ENCODE measurements at regions not wholly inside any gene's neighbourhood (a gene's known extent, or its start where the extent isn't known, plus 50 kb on each side); places are given as distances from the start of the nearest gene placed in this dataset.
"Not testable (repeated sequence)": the region's sequence is repeated elsewhere in the genome, so short reads cannot be mapped to it uniquely, and the experiment has no call there.

GRCh38 chr1:219560856-219561255 lies 52.0 kb downstream of the ZC3H11B start:
- DNase-seq = no peak

- DNase-seq = no peak
These were observed 53.0 kb downstream of the ZC3H11B start for GRCh38 chr1:219559899-219560298.

- no peak for DNase-seq
These were observed 57.1 kb downstream of the ZC3H11B start for GRCh38 chr1:219555806-219556205.

DNA sequence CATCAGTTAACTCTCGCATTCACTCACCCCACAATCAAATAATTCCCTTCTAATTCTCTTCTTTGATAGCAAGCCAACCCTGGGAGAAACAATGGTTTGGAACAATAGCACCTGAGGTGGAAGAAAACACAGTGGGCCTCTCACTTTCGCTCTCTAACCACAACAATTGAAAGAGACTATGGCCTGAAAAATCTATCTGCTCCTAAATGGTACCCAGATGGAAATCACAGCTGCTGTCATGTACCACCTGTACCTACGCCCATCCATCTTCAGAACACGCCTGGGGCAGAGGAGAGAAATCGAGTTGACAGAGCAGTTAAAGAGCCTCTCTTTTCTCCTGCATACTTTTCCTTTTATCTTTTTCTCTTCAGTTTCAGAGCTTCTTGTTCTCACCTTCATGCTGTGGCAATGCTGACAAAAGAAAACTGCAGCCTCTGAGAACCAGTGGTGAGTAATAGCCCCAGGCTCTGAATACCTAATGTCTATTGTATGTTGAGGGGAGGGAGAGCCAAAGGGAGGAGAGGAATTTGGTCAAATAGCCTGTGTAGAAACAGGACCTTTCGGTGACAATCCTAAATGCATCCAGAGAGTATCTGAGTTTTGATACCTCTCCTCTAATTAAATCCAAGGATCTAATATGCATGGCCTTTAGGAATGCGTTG lies 57.7 kb downstream of the ZC3H11B start:
- DNase-seq = no peak

GRCh38 chr1:219553934-219554502 lies 58.9 kb downstream of the ZC3H11B start:
- no peak for DNase-seq

DNA sequence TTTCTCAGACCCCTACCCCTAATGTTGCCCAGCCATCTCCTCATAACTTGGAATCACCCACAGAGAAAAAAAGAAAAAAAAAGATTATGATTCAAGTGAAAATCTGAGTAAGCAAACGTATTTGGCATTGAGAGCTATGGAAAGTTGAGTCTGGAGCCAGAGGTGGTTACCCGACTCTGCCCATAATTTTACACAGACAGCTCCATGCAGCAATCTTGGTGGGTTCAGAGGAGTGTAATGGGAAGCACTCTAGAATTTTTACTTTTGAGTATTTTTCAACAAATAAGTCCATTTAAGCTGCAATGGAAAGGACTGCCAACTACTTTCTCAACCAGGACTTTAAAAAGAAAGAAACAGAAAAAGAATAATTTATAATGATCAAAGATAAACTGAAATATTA lies 62.7 kb downstream of the ZC3H11B start:
- DNase-seq = no peak

- no peak for DNase-seq
These were observed 63.7 kb downstream of the ZC3H11B start for GRCh38 chr1:219549215-219549614.

GRCh38 chr1:219548386-219548785 lies 64.5 kb downstream of the ZC3H11B start:
- DNase-seq = no peak

DNA sequence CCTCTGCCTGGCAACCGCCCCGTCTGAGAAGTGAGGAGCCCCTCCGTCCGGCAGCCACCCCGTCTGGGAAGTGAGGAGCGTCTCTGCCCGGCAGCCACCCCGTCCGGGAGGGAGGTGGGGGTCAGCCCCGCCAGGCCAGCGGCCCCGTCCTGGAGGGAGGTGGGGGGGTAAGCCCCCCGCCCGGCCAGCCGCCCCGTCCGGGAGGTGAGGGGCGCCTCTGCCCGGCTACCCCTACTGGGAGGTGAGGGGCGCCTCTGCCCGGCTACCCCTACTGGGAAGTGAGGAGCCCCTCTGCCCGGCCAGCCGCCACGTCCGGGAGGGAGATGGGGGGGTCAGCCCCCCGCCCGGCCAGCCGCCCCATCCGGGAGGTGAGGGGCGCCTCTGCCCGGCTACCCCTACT lies 67.1 kb downstream of the ZC3H11B start:
- not testable (repeated sequence) for DNase-seq

DNA sequence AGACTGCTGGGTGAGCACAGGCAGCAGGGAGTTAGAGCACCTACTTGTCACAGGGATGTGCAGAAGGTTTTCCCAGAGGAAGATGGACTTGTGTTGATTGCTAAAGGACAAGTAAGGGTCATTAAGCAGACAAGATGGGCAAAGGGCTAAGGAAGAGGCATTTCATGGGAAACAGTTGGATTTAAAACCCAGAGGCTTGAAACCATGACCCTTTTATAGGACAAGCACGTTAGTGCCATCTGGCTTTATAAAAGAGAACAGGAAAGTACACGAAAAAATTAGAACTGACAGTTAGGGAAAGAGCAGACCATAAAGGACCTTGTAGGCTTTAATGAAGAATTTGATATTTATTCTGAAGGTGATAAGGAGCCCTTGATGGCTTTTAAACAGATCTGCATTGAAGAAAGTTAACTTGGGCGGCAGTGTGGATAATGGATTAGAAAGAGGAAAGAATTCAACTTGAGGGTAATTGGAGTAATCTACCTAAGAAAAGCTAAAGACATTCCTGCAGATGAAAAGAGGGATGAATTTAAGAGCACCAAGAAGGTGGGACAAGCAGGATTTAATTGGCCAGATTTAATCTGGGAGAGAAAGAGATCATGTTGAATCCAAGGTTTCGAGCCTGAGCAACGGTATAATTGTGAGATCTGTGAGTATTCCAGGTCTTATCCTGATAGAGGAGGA lies 68.6 kb downstream of the ZC3H11B start:
- no peak for DNase-seq

- no peak for DNase-seq
These were observed 69.9 kb downstream of the ZC3H11B start for GRCh38 chr1:219542828-219543518.

GRCh38 chr1:219541946-219542345 lies 71.0 kb downstream of the ZC3H11B start:
- DNase-seq = no peak

DNA sequence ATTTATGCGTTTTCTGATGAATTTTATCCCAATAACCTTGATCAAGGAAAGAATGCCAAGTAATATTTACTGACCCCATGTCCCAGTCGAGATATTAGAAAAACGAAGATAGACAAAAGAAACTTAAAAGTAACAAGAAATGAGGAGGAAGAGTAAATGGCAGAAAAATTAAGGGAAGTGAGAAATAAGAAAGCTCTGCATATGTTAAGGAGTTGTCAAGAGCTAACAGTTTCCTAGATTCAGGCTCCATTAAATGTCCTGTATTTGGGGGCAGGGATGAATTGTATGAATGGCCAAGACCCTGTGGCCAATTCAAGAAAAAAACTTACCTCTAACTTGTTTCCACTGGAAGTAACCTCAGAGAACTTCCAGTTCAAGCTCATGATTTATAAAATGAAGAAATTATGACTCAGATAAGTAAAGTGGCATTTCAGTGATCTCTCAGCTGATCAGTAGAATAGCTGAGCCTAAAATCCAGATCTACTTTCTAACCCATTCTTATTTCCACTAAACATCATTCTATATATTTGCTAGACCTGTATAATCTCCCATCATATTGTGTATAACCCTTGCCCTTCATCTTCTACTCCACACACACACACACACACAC lies 73.2 kb downstream of the ZC3H11B start:
- no peak for DNase-seq

DNA sequence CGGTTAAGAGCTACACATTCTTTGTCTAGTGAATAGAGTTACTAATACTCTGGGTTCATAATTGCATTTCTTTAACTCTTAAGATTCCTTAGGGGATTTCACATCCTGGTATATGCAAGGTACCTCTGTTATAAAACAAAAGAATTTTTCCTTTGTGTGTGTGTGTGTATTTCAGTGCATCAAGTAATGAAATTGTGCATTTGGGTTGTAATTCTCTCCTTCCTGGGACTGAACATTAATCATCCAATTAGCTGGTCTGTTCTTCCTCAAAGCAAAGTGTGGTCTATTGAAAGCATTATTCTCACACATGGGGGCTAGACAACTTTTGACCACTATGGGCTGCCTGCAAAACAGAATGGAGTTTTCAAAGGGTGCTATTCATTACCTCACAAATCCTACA lies 74.0 kb downstream of the ZC3H11B start:
- DNase-seq = no peak

DNA sequence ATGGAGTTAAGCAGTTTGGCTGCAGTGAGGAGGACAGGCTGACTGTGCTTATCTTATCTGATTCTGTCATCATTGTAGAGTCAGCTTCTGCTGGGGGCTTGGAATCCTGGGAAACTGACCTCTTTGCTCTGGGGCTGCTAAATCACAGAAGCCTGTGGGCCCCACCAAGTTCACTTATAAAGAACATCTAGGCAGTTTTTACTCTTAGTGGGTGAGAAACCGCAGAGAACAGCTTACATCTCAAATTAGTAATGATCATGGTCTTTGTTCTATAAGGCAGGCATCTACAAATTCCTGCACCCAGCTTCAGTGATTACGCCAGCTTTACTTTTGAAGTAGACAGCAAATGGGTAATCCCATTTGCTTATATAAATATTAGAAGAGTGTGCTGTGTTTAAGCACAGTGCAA lies 75.7 kb downstream of the ZC3H11B start:
- no peak for DNase-seq

GRCh38 chr1:219536038-219536437 lies 76.9 kb downstream of the ZC3H11B start:
- DNase-seq = no peak

DNA sequence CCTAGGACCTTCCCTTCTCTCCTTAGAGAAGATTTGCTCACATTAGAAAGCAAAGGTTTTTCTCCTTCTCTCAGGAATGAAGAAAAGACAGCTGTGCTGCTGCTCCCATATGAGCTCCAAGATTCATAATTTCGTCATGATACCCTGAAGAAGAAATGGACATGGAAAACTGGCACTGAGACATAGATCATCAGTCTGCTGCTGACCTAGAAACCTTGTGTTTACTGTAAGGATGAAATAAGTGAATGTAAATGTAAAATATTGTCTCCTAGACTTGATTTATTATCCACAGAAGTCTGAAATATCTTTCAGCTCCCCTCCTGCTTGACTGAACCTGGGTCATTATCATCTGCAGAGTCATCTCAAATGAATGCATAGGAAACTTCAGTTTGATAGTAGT lies 77.9 kb downstream of the ZC3H11B start:
- no peak for DNase-seq

- DNase-seq = no peak
These were observed 79.6 kb downstream of the ZC3H11B start for GRCh38 chr1:219533280-219533679.

- DNase-seq = no peak
These were observed 83.8 kb downstream of the ZC3H11B start for GRCh38 chr1:219529116-219529515.

GRCh38 chr1:219528633-219529032 lies 84.3 kb downstream of the ZC3H11B start:
- DNase-seq = no peak

DNA sequence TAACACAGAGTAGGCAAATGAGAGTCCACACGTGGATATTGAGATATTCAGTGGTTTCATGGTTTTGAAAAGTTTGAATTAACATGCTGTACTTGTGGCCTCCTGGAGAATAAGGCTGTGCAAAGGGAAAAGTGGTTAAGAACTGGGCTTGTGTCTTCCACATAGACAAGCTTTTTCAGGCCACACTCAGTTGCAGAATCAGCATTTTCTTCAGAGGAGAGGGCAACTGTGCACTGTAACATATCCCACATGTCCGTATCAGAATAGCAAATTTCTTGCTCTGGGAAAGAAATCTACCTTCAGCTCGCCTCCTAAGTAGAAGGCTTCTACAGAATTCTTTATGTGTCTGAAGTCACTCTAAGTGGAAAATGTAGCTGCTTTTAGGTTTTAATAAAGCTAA lies 84.9 kb downstream of the ZC3H11B start:
- DNase-seq = no peak

GRCh38 chr1:219526074-219526473 lies 86.8 kb downstream of the ZC3H11B start:
- DNase-seq = no peak

- no peak for DNase-seq
These were observed 89.5 kb downstream of the ZC3H11B start for GRCh38 chr1:219523411-219523810.
